Fibroblast of lung (primary cell): ENCODE measurements at regions not wholly inside any gene's neighbourhood (a gene's known extent, or its start where the extent isn't known, plus 50 kb on each side); places are given as distances from the start of the nearest gene placed in this dataset.

ENCODE experiments used
- DNase-seq, 2 donors: peaks; one replicate each; pipeline versions ENCODE4 v3.0.0 to v3.0.0-alpha.2; 2010; ENCODE audit warnings: low read depth in 2 of 2
- H2AFZ ChIP-seq: 2 replicates; pipeline ENCODE4 v1.5.1; 2012; ENCODE audit warnings: low read length, control low read depth, inconsistent platforms
- H3K27ac ChIP-seq: 2 replicates; pipeline ENCODE4 v1.5.1; 2011; ENCODE audit warnings: low read length, control low read depth; ENCODE audit not compliant: insufficient read depth
- H3K27me3 ChIP-seq: 2 replicates; pipeline ENCODE4 v1.5.1; 2011; ENCODE audit warnings: mild to moderate bottlenecking, low read length; ENCODE audit not compliant: control insufficient read depth, insufficient read depth
- H3K36me3 ChIP-seq: 2 replicates; pipeline ENCODE4 v1.5.1; 2011; ENCODE audit warnings: low read length; ENCODE audit not compliant: control insufficient read depth, insufficient read depth
- H3K4me1 ChIP-seq: 2 replicates; pipeline ENCODE4 v1.5.1; 2011; ENCODE audit warnings: low read length; ENCODE audit not compliant: control insufficient read depth, insufficient read depth; ENCODE audit errors: extremely low read depth
- H3K4me2 ChIP-seq: 2 replicates; pipeline ENCODE4 v1.5.1; 2011; ENCODE audit warnings: low read length, control low read depth; ENCODE audit not compliant: insufficient read depth; ENCODE audit errors: extremely low read depth
- H3K4me3 ChIP-seq, 4 experiments: fragments of 200-600 bp in 1 of 4; sonication (generic) in 1 of 4; replicated peaks in 1 of 4; 2 replicates each; pipeline ENCODE4 v1.5.1; 2011 to 2016; ENCODE audit warnings: low read length in 4 of 4, low read depth in 3 of 4, mild to moderate bottlenecking in 3 of 4, control low read depth in 2 of 4, inconsistent platforms in 1 of 4, mixed read lengths in 1 of 4; ENCODE audit not compliant: insufficient read depth in 1 of 4; ENCODE audit errors: control extremely low read depth in 1 of 4
- H3K79me2 ChIP-seq: 2 replicates; pipeline ENCODE4 v1.5.1; 2012; ENCODE audit warnings: mild to moderate bottlenecking, low read length, inconsistent platforms; ENCODE audit not compliant: control insufficient read depth, insufficient read depth
- H3K9ac ChIP-seq: 2 replicates; pipeline ENCODE4 v1.5.1; 2011; ENCODE audit warnings: mild to moderate bottlenecking, low read length, control low read depth; ENCODE audit not compliant: insufficient read depth
- H3K9me3 ChIP-seq: 2 replicates; pipeline ENCODE4 v1.5.1; 2012; ENCODE audit warnings: low read depth, low read length; ENCODE audit not compliant: control insufficient read depth, insufficient read depth
- H4K20me1 ChIP-seq: 2 replicates; pipeline ENCODE4 v1.5.1; 2011; ENCODE audit warnings: low read length; ENCODE audit not compliant: control insufficient read depth, insufficient read depth; ENCODE audit errors: extremely low read depth
- EZH2 ChIP-seq: IDR thresholded peaks from 2 replicates; pipeline ENCODE4 v1.5.1; 2012; ENCODE audit warnings: low read length, control low read depth, mild to moderate bottlenecking; ENCODE audit errors: missing control alignments
- TF ChIP-seq, protein P1 (sequence below), 2 donors: IDR thresholded peaks in 1 of 2; conservative IDR thresholded peaks in 1 of 2; 1 replicate in 1 of 2; 2 replicates in 1 of 2; pipeline ENCODE4 v1.5.1; 2011 to 2012; ENCODE audit warnings: low read length in 2 of 2, control low read depth in 1 of 2, inconsistent platforms in 1 of 2, low read depth in 1 of 2, mild to moderate bottlenecking in 1 of 2

- no peak overlapping the region for H3K4me3 ChIP-seq
- H4K20me1 ChIP-seq = no peaks in the 10 kb centered on the region
- H3K4me1 ChIP-seq = no peaks in the 10 kb centered on the region
- no peaks in the 10 kb centered on the region for H3K27me3 ChIP-seq
- H3K79me2 ChIP-seq = no peaks in the 10 kb centered on the region
- no peaks in the 10 kb centered on the region for H3K9me3 ChIP-seq
- H3K9ac ChIP-seq = no peak overlapping the region
- DNase-seq = peak in 1 of 2 donors; percentile 1
- no peak overlapping the region for H3K27ac ChIP-seq
- H2AFZ ChIP-seq = no peak overlapping the region
- H3K36me3 ChIP-seq = no peaks in the 10 kb centered on the region
- no peak for TF ChIP-seq EZH2
- TF ChIP-seq, protein P1, sequence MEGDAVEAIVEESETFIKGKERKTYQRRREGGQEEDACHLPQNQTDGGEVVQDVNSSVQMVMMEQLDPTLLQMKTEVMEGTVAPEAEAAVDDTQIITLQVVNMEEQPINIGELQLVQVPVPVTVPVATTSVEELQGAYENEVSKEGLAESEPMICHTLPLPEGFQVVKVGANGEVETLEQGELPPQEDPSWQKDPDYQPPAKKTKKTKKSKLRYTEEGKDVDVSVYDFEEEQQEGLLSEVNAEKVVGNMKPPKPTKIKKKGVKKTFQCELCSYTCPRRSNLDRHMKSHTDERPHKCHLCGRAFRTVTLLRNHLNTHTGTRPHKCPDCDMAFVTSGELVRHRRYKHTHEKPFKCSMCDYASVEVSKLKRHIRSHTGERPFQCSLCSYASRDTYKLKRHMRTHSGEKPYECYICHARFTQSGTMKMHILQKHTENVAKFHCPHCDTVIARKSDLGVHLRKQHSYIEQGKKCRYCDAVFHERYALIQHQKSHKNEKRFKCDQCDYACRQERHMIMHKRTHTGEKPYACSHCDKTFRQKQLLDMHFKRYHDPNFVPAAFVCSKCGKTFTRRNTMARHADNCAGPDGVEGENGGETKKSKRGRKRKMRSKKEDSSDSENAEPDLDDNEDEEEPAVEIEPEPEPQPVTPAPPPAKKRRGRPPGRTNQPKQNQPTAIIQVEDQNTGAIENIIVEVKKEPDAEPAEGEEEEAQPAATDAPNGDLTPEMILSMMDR (conservative IDR thresholded peaks at IDR 0.05 in 1 of 2, IDR thresholded peaks at IDR 0.05 in 1 of 2; ENCODE audit: low read depth in 1 of 2, low read length in 2 of 2) = no peak
- no peak overlapping the region for H3K4me2 ChIP-seq
Observed at GRCh38 chr3:34131091-34131490, 332.7 kb downstream of the PDCD6IP start.

DNA sequence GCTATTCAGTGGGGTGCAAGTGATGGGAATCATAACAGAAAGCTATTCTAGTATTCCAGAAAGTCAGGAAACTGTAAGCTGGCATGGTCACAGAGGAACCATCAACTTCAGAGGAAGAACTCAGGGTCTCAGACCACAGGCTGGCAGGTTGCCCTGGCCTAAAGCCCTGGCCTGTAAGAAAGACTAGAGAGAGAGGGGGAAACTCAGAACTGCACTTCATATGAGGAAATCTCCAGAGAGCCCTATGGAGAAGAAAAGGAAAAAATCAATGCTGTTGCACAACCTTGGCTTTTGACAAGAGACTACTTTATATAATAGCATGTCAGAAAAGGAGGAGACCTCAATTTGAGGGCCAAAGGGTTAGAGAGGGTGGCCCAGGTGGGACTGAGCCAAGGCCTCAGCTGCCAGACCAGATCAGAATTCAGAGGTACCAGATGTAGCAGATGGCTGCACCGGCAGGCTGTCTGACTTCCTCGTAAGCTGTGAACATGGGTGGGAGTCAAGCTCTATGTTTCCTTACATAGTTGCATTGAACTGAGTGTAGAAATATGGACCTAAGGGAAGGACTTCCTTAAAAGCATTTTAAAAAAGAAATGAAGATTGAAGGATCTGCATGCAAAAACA, 333.8 kb downstream of the PDCD6IP start:
- TF ChIP-seq, protein P1 (conservative IDR thresholded peaks at IDR 0.05 in 1 of 2, IDR thresholded peaks at IDR 0.05 in 1 of 2; ENCODE audit: low read depth in 1 of 2, low read length in 2 of 2) = no peak
- TF ChIP-seq EZH2 = no peak
- Histone ChIP-seq H2AFZ (no peak overlapping the region), H3K36me3 (no peaks in the 10 kb centered on the region), H3K4me1 (no peaks in the 10 kb centered on the region), H3K9ac (no peak overlapping the region), H3K79me2 (no peaks in the 10 kb centered on the region), H3K4me3 (no peak overlapping the region), H3K27ac (no peak overlapping the region), H3K4me2 (no peak overlapping the region), H3K9me3 (no peaks in the 10 kb centered on the region), H4K20me1 (no peaks in the 10 kb centered on the region), H3K27me3 (no peaks in the 10 kb centered on the region)
- DNase-seq = no peak

GRCh38 chr3:34139566-34139965, 341.1 kb downstream of the PDCD6IP start:
- H2AFZ ChIP-seq = no peak overlapping the region
- no peak for DNase-seq
- no peaks in the 10 kb centered on the region for H3K36me3 ChIP-seq
- H3K4me2 ChIP-seq = no peak overlapping the region
- H3K4me3 ChIP-seq = no peak overlapping the region
- H4K20me1 ChIP-seq = no peaks in the 10 kb centered on the region
- H3K4me1 ChIP-seq = no peaks in the 10 kb centered on the region
- H3K9me3 ChIP-seq = no peaks in the 10 kb centered on the region
- TF ChIP-seq EZH2 = no peak
- TF ChIP-seq, protein P1 (conservative IDR thresholded peaks at IDR 0.05 in 1 of 2, IDR thresholded peaks at IDR 0.05 in 1 of 2; ENCODE audit: low read depth in 1 of 2, low read length in 2 of 2) = no peak
- H3K79me2 ChIP-seq = no peaks in the 10 kb centered on the region
- H3K27ac ChIP-seq = no peak overlapping the region
- H3K27me3 ChIP-seq = no peaks in the 10 kb centered on the region
- H3K9ac ChIP-seq = no peak overlapping the region
